HEK293 (cell line): ENCODE measurements at regions not wholly inside any gene's neighbourhood (a gene's known extent, or its start where the extent isn't known, plus 50 kb on each side); places are given as distances from the start of the nearest gene placed in this dataset.

Source experiments
- CTCF ChIP-seq: fragments of 450-650 bp; formaldehyde crosslinking; IDR thresholded peaks from 2 replicates; pipeline ENCODE4 v1.5.1; 2016; ENCODE audit warnings: missing biosample characterization, missing genetic modification characterization
- REST ChIP-seq: fragments of 450-650 bp; formaldehyde crosslinking; IDR thresholded peaks from 2 replicates; pipeline ENCODE4 v1.5.1; 2016; ENCODE audit warnings: missing biosample characterization, missing genetic modification characterization
- TCF7L2 ChIP-seq: IDR thresholded peaks from 2 replicates; pipeline ENCODE4 v1.6.1; 2011; ENCODE audit warnings: low read depth, mild to moderate bottlenecking, inconsistent platforms, low read length, moderate library complexity, borderline replicate concordance
- ZNF416 ChIP-seq: fragments of 450-650 bp; formaldehyde crosslinking; IDR thresholded peaks from 2 replicates; pipeline ENCODE4 v1.5.1; 2016; ENCODE audit warnings: missing biosample characterization, missing genetic modification characterization
- ZNF623 ChIP-seq: fragments of 450-650 bp; formaldehyde crosslinking; IDR thresholded peaks from 2 replicates; pipeline ENCODE4 v1.5.1; 2016; ENCODE audit warnings: missing biosample characterization, missing genetic modification characterization

GRCh38 chr10:120342115-120342714 is 114.8 kb upstream of the PLPP4 start:
- TF ChIP-seq REST (tag by site-specific recombination) (no peak), CTCF (no peak), ZNF416 (tag by site-specific recombination) (no peak), TCF7L2 (no peak), ZNF623 (tag by site-specific recombination) (no peak)
